GM12878 (cell line): ENCODE measurements at regions not wholly inside any gene's neighbourhood (a gene's known extent, or its start where the extent isn't known, plus 50 kb on each side); places are given as distances from the start of the nearest gene placed in this dataset.

Source experiments
- ATAC-seq: fragments of 200-7000 bp; cut with Tn5 transposase; 3 replicates; pipeline ENCODE4 v1.9.1; 2020; ENCODE audit warnings: mild to moderate bottlenecking, moderate library complexity
- BruUV-seq: library from RNA; stranded (reverse); fragments of 400-500 nt; replicated peaks from 2 replicates; lab custom pipeline; 2021; lab: Mats Ljungman, UMichigan
- CTCF ChIA-PET: fragments of 300-600 bp; sonication (Branson Sonifier 250); formaldehyde crosslinking; extraction: SDS; loops from one replicate; lab custom pipeline; 2021; ENCODE audit warnings: inconsistent platforms; lab: Yijun Ruan, JAX
- POLR2A ChIA-PET: fragments of 350-600 bp; formaldehyde crosslinking; extraction: SDS; loops from one replicate; lab custom pipeline; 2021; ENCODE audit warnings: inconsistent platforms; lab: Charles Lee
- RAD21 ChIA-PET: fragments of 300-600 bp; sonication (Branson Sonifier 250); formaldehyde crosslinking; loops from one replicate; lab custom pipeline; 2023; ENCODE audit warnings: antibody characterized with exemption; ENCODE audit not compliant: unreplicated experiment; lab: Charles Lee
- SMC1A ChIA-PET: fragments of 300-600 bp; sonication (Branson Sonifier 250); formaldehyde crosslinking; loops from one replicate; lab custom pipeline; 2023; ENCODE audit not compliant: unreplicated experiment, uncharacterized antibody; lab: Charles Lee
- DNase-seq: peaks from one replicate; pipeline ENCODE4 v3.0.0-alpha.2; 2011; ENCODE audit warnings: low read depth, low spot score
- FAIRE-seq: peaks from 3 replicates; lab custom pipeline; 2011; peaks lifted over from hg19 to GRCh38; lab: Jason Lieb, UNC
- H2AFZ ChIP-seq: 2 replicates; pipeline ENCODE4 v1.6.0; 2011; ENCODE audit warnings: low read depth, low read length, control low read depth; ENCODE audit not compliant: control insufficient read depth
- H3K27ac ChIP-seq: 2 replicates; pipeline ENCODE4 v1.5.1; 2011; ENCODE audit warnings: control low read depth; ENCODE audit not compliant: control insufficient read depth, insufficient read depth
- H3K27me3 ChIP-seq, 2 experiments: replicated peaks in 1 of 2; 2 replicates each; pipeline versions ENCODE4 v1.6.0 to v1.6.1; 2011; ENCODE audit warnings: low read length in 1 of 2; ENCODE audit not compliant: control insufficient read depth in 2 of 2, insufficient read depth in 2 of 2
- H3K36me3 ChIP-seq, 2 experiments: 2 replicates each; pipeline ENCODE4 v1.5.1; 2011; ENCODE audit warnings: low read length in 1 of 2; ENCODE audit not compliant: control insufficient read depth in 2 of 2, insufficient read depth in 2 of 2
- H3K4me1 ChIP-seq: 2 replicates; pipeline ENCODE4 v1.6.1; 2011; ENCODE audit warnings: mild to moderate bottlenecking, low read length, moderate library complexity, mixed read lengths; ENCODE audit not compliant: control insufficient read depth, insufficient read depth
- H3K4me2 ChIP-seq: 2 replicates; pipeline ENCODE4 v1.6.0; 2011; ENCODE audit warnings: control low read depth; ENCODE audit not compliant: control insufficient read depth, insufficient read depth
- H3K4me3 ChIP-seq: fragments of 200-600 bp; sonication (generic); 2 replicates; pipeline ENCODE4 v1.5.1; 2016
- H3K79me2 ChIP-seq: 2 replicates; pipeline ENCODE4 v1.6.0; 2011; ENCODE audit warnings: low read length; ENCODE audit not compliant: control insufficient read depth, insufficient read depth
- H3K9ac ChIP-seq: 2 replicates; pipeline ENCODE4 v1.8.0; 2011; ENCODE audit warnings: low read length, control low read depth, mixed read lengths; ENCODE audit not compliant: control insufficient read depth, insufficient read depth
- H3K9me3 ChIP-seq: replicated peaks from 3 replicates; pipeline ENCODE4 v1.5.1; 2011; ENCODE audit warnings: mild to moderate bottlenecking, low read length; ENCODE audit not compliant: control insufficient read depth, insufficient read depth
- H4K20me1 ChIP-seq: 2 replicates; pipeline ENCODE4 v1.6.0; 2011; ENCODE audit not compliant: control insufficient read depth, insufficient read depth
- ATF7 ChIP-seq: fragments of 450-650 bp; IDR thresholded peaks from 2 replicates; pipeline ENCODE4 v1.6.1; 2016; ENCODE audit warnings: low read depth, mild to moderate bottlenecking
- BCL11A ChIP-seq: IDR thresholded peaks from 2 replicates; pipeline ENCODE4 v1.6.1; 2011; ENCODE audit warnings: low read depth, low read length
- BHLHE40 ChIP-seq, 2 experiments: fragments of 450-650 bp in 1 of 2; IDR thresholded peaks; 2 replicates each; pipeline ENCODE4 v1.6.1; 2011 to 2017; ENCODE audit warnings: low read depth in 2 of 2, borderline replicate concordance in 1 of 2, improper control_type of control experiment in 1 of 2, low read length in 1 of 2, mild to moderate bottlenecking in 1 of 2
- CHD2 ChIP-seq: IDR thresholded peaks from 2 replicates; pipeline ENCODE4 v1.6.1; 2011; ENCODE audit warnings: low read depth, low read length, improper control_type of control experiment, borderline replicate concordance
- FOXK2 ChIP-seq: fragments of 450-650 bp; IDR thresholded peaks from 2 replicates; pipeline ENCODE4 v1.6.1; 2017; ENCODE audit warnings: mild to moderate bottlenecking, moderate library complexity
- GATAD2B ChIP-seq: fragments of 450-650 bp; conservative IDR thresholded peaks from 2 replicates; pipeline ENCODE4 v1.6.1; 2017; ENCODE audit warnings: low read depth, mild to moderate bottlenecking, moderate library complexity
- HDGF ChIP-seq: fragments of 450-650 bp; IDR thresholded peaks from 2 replicates; pipeline ENCODE4 v1.6.1; 2016; ENCODE audit warnings: antibody characterized with exemption
- PAX5 ChIP-seq: IDR thresholded peaks from 2 replicates; pipeline ENCODE4 v1.6.1; 2011; ENCODE audit warnings: low read depth, low read length, borderline replicate concordance
- POLR2A ChIP-seq: IDR thresholded peaks from 2 replicates; pipeline ENCODE4 v1.6.1; 2011; ENCODE audit warnings: low read depth, mild to moderate bottlenecking, low read length
- SIN3A ChIP-seq: IDR thresholded peaks from 2 replicates; pipeline ENCODE4 v1.6.1; 2012; ENCODE audit warnings: low read depth, low read length, improper control_type of control experiment
- WGBS: methylation state at CpG from one replicate; pipeline ENCODE4 v1.1.6; 2016; ENCODE audit warnings: low lambda C conversion rate; ENCODE audit not compliant: insufficient replicate concordance, insufficient coverage; ENCODE audit errors: missing lambda C conversion rate; 5-methylcytosine and 5-hydroxymethylcytosine counted together
- in situ Hi-C: fragments of 300-500 bp; cut with MboI; formaldehyde crosslinking; loops from 9 replicates; pipeline ENCODE4 v1.14.3; 2018; ENCODE audit warnings: mixed read lengths
- intact Hi-C: fragments of 100-400 bp; cut with micrococcal nuclease; formaldehyde crosslinking; loops from one replicate; pipeline ENCODE4 v1.14.2; 2022; ENCODE audit not compliant: unreplicated experiment

DNA sequence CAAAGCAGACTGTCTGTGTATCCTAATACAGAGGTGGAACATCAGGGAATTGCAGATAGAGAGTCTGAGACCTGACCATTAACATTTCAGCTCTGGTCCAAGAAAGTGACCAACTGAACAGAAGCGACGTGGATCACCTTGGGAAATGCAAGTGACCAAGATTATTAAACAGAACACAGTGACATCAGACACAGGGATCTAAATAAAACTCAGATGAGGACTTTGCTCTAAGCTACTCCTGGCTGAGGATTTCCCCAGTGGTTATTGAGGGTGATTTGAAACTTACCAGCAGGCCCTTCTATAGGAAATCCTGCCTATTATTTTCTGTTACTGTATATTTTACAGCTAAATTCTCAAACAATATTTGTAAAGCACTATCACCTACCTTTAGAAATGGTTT lies 436.0 kb downstream of the TMEM38B start:
- FAIRE-seq: no peak
- POLR2A ChIA-PET: no interaction called here
- no peak for DNase-seq
- Histone ChIP-seq H3K4me1 (no peaks in the 10 kb centered on the region), H3K9ac (no peak overlapping the region), H4K20me1 (no peaks in the 10 kb centered on the region), H3K4me2 (no peak overlapping the region), H3K36me3 (no peaks in the 10 kb centered on the region), H3K27me3 (no peaks in the 10 kb centered on the region), H3K9me3 (no peaks in the 10 kb centered on the region), H3K27ac (no peak overlapping the region), H2AFZ (no peak overlapping the region), H3K79me2 (no peaks in the 10 kb centered on the region), H3K4me3 (no peak overlapping the region)
- intact Hi-C loops: no loop called here
- BruUV-seq: no TSS peak
- WGBS: 15% methylated on average over 2 of the region's 2 CpGs
- RAD21 ChIA-PET: interaction anchor here (1.0 kb wide), 1 partner anchor 180 kb away, joined by 3 read pairs; no protein-coding TSS in a partner anchor
- SMC1A ChIA-PET: interaction anchor here (0.6 to 1.3 kb wide), 5 partner anchors 9 to 790 kb away, joined by 3 to 6 read pairs (median 3); no protein-coding TSS in a partner anchor
- CTCF ChIA-PET: no interaction called here
- in situ Hi-C loops: no loop called here
- TF ChIP-seq FOXK2 (no peak), ATF7 (peak; percentile 54; the same call in 1 of the 2 replicates)
- peak; percentile 72 for ATAC-seq

- Histone ChIP-seq H3K79me2 (no peaks in the 10 kb centered on the region), H3K9ac (no peak overlapping the region), H3K36me3 (no peaks in the 10 kb centered on the region), H3K4me2 (no peak overlapping the region), H3K4me3 (no peak overlapping the region), H3K9me3 (no peaks in the 10 kb centered on the region), H3K4me1 (no peaks in the 10 kb centered on the region), H3K27ac (no peak overlapping the region), H2AFZ (no peak overlapping the region), H4K20me1 (no peaks in the 10 kb centered on the region), H3K27me3 (no peaks in the 10 kb centered on the region)
- ATAC-seq: no peak
- ChIA-PET POLR2A (no interaction called here), RAD21 (no interaction called here), CTCF (no interaction called here), SMC1A (interaction anchor here (1.1 kb wide), 1 partner anchor 43 kb away, joined by 3 read pairs; no protein-coding TSS in a partner anchor)
- BruUV-seq: no TSS peak
- WGBS: 0% methylated on average over 2 of the region's 2 CpGs
- in situ Hi-C loops (no loop called here), intact Hi-C loops (no loop called here)
- no peak for DNase-seq
- FAIRE-seq: no peak
- TF ChIP-seq SIN3A (no peak), PAX5 (no peak), BHLHE40 (IDR thresholded peaks at IDR 0.05; ENCODE audit: borderline replicate concordance in 1 of 2, low read depth in 2 of 2, low read length in 1 of 2) (no peak), CHD2 (no peak), HDGF (no peak), BCL11A (no peak), GATAD2B (no peak), POLR2A (no peak)
Observed at GRCh38 chr9:106143781-106144180, 449.4 kb downstream of the TMEM38B start.
